ENCODE measurements at regions not wholly inside any gene's neighbourhood (a gene's known extent, or its start where the extent isn't known, plus 50 kb on each side); places are given as distances from the start of the nearest gene placed in this dataset.
"Not testable (repeated sequence)": the region's sequence is repeated elsewhere in the genome, so short reads cannot be mapped to it uniquely, and the experiment has no call there.

GRCh38 chr7:118870187-118870586, 645.7 kb downstream of the ANKRD7 start:
- DNase-seq (ENCODE audit: low read depth in 2 of 2): no peak
- H3K4me3 ChIP-seq (replicated peaks in 1 of 2; ENCODE audit: low read depth in 2 of 2, low read length in 2 of 2): no peak overlapping the region
- TF ChIP-seq, protein P1, sequence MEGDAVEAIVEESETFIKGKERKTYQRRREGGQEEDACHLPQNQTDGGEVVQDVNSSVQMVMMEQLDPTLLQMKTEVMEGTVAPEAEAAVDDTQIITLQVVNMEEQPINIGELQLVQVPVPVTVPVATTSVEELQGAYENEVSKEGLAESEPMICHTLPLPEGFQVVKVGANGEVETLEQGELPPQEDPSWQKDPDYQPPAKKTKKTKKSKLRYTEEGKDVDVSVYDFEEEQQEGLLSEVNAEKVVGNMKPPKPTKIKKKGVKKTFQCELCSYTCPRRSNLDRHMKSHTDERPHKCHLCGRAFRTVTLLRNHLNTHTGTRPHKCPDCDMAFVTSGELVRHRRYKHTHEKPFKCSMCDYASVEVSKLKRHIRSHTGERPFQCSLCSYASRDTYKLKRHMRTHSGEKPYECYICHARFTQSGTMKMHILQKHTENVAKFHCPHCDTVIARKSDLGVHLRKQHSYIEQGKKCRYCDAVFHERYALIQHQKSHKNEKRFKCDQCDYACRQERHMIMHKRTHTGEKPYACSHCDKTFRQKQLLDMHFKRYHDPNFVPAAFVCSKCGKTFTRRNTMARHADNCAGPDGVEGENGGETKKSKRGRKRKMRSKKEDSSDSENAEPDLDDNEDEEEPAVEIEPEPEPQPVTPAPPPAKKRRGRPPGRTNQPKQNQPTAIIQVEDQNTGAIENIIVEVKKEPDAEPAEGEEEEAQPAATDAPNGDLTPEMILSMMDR (IDR thresholded peaks at IDR 0.05; ENCODE audit: low read depth, low read length): peak; percentile 9

DNA sequence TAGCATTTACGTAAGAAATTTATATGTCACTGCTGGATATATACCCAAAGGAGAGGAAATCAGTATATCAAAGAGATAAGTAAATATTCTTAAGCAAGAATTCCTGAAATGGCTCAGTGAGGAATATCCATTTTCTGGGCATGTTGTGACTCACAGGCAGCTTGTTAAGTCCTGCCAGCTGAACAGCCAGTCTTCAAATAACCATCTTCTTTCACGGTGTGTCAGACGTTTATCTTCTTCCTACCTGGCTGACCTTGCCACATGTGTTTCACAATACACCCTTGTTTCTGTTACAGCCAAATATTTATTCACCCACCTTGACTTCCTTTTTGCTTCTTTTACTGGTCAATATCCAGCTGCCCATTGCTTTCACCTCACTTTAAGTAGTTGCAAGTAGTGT, 648.1 kb downstream of the ANKRD7 start:
- TF ChIP-seq, protein P1 (IDR thresholded peaks at IDR 0.05; ENCODE audit: low read depth, low read length): no peak
- no peak overlapping the region for H3K4me3 ChIP-seq (replicated peaks in 1 of 2; ENCODE audit: low read depth in 2 of 2, low read length in 2 of 2)
- no peak for DNase-seq (ENCODE audit: low read depth in 2 of 2)

DNA sequence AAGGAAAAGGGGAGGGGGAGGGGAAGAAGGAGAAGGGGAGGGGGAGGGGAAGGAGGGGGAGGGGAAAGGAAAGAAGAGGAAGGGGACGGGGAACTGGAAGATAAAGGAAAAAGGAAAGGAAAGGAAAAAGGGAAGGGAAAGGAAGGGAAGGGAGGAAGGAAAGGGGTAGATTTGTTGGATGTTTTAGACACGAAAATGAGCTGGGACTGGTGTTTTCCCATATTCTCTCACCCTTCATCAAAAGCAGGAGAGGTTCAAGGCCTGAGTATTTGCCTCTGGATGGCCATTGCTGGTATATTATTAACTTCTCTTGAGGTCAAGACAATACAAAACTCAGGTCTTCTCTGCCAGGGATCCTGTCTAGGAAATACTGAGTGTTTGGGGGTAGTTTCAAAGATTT, 652.7 kb downstream of the ANKRD7 start:
- TF ChIP-seq, protein P1 (IDR thresholded peaks at IDR 0.05; ENCODE audit: low read depth, low read length): no peak
- H3K4me3 ChIP-seq (replicated peaks in 1 of 2; ENCODE audit: low read depth in 2 of 2, low read length in 2 of 2): no peak overlapping the region
- no peak for DNase-seq (ENCODE audit: low read depth in 2 of 2)

GRCh38 chr7:118878336-118878735, 653.8 kb downstream of the ANKRD7 start:
- DNase-seq (ENCODE audit: low read depth in 2 of 2): no peak
- no peak overlapping the region for H3K4me3 ChIP-seq (replicated peaks in 1 of 2; ENCODE audit: low read depth in 2 of 2, low read length in 2 of 2)
- TF ChIP-seq, protein P1 (IDR thresholded peaks at IDR 0.05; ENCODE audit: low read depth, low read length): no peak

GRCh38 chr7:118898284-118898683, 673.8 kb downstream of the ANKRD7 start:
- DNase-seq (ENCODE audit: low read depth in 2 of 2): no peak
- TF ChIP-seq, protein P1 (IDR thresholded peaks at IDR 0.05; ENCODE audit: low read depth, low read length): no peak
- no peak overlapping the region for H3K4me3 ChIP-seq (replicated peaks in 1 of 2; ENCODE audit: low read depth in 2 of 2, low read length in 2 of 2)

GRCh38 chr7:118902600-118902999, 678.1 kb downstream of the ANKRD7 start:
- TF ChIP-seq, protein P1 (IDR thresholded peaks at IDR 0.05; ENCODE audit: low read depth, low read length): no peak
- no peak overlapping the region for H3K4me3 ChIP-seq (replicated peaks in 1 of 2; ENCODE audit: low read depth in 2 of 2, low read length in 2 of 2)
- no peak for DNase-seq (ENCODE audit: low read depth in 2 of 2)

- TF ChIP-seq, protein P1 (IDR thresholded peaks at IDR 0.05; ENCODE audit: low read depth, low read length): no peak
- DNase-seq (ENCODE audit: low read depth in 2 of 2): no peak
- no peak overlapping the region for H3K4me3 ChIP-seq (replicated peaks in 1 of 2; ENCODE audit: low read depth in 2 of 2, low read length in 2 of 2)
Measured at GRCh38 chr7:118907911-118908527, 683.5 kb downstream of the ANKRD7 start.

GRCh38 chr7:118916120-118916519, 691.6 kb downstream of the ANKRD7 start:
- not testable (repeated sequence) for H3K4me3 ChIP-seq (replicated peaks in 1 of 2; ENCODE audit: low read depth in 2 of 2, low read length in 2 of 2); DNase-seq (ENCODE audit: low read depth in 2 of 2)
